DND-41 (cell line): ENCODE measurements at regions not wholly inside any gene's neighbourhood (a gene's known extent, or its start where the extent isn't known, plus 50 kb on each side); places are given as distances from the start of the nearest gene placed in this dataset.

ENCODE experiments used
- EZH2 ChIP-seq: IDR thresholded peaks from 3 replicates; pipeline ENCODE4 v1.6.1; 2012; ENCODE audit warnings: borderline replicate concordance, low read depth, mild to moderate bottlenecking, moderate library complexity, low read length, inconsistent platforms; ENCODE audit not compliant: severe bottlenecking
- TF ChIP-seq, protein P1 (sequence below): IDR thresholded peaks from 2 replicates; pipeline ENCODE4 v1.5.1; 2012; ENCODE audit warnings: borderline replicate concordance, low read length, moderate library complexity, mild to moderate bottlenecking; ENCODE audit not compliant: poor library complexity, severe bottlenecking; ENCODE audit errors: extremely low read depth

DNA sequence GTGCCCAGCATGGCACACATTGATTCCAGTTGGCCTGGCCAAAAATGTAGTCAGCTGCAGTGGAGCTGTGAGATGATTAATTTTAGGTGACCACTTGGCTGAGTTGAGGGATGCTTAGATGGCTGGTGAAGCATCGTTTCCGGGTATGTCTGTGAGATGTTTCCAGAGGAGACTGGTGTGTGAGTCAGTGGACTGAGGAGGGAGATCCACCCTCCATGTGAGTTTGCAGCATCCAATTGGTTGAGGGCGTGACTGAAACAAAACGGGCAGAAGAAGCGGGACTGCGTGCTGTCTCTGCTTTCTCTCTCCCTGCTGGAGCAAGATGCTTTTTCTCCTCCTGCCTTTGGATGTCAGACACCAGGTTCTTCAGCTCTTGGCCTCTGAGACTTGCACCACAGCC, 68.2 kb upstream of the DSCAM start:
- TF ChIP-seq, protein P1, sequence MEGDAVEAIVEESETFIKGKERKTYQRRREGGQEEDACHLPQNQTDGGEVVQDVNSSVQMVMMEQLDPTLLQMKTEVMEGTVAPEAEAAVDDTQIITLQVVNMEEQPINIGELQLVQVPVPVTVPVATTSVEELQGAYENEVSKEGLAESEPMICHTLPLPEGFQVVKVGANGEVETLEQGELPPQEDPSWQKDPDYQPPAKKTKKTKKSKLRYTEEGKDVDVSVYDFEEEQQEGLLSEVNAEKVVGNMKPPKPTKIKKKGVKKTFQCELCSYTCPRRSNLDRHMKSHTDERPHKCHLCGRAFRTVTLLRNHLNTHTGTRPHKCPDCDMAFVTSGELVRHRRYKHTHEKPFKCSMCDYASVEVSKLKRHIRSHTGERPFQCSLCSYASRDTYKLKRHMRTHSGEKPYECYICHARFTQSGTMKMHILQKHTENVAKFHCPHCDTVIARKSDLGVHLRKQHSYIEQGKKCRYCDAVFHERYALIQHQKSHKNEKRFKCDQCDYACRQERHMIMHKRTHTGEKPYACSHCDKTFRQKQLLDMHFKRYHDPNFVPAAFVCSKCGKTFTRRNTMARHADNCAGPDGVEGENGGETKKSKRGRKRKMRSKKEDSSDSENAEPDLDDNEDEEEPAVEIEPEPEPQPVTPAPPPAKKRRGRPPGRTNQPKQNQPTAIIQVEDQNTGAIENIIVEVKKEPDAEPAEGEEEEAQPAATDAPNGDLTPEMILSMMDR, result no peak
- no peak for TF ChIP-seq EZH2
